Breast epithelium (tissue), 4 donors: ENCODE measurements at regions not wholly inside any gene's neighbourhood (a gene's known extent, or its start where the extent isn't known, plus 50 kb on each side); places are given as distances from the start of the nearest gene placed in this dataset.

Experiments
- DNase-seq, 2 donors: peaks; one replicate each; pipeline ENCODE4 v3.0.0-alpha.2; 2019; ENCODE audit warnings: low spot score in 2 of 2
- H3K27ac ChIP-seq, 2 donors: fragments of 200-600 bp; sonication (generic) in 1 of 2; one replicate each; pipeline ENCODE4 v1.5.1; 2016 to 2019; ENCODE audit warnings: mild to moderate bottlenecking in 1 of 2
- H3K27me3 ChIP-seq, 2 donors: fragments of 200-600 bp; sonication (generic) in 1 of 2; one replicate each; pipeline versions ENCODE4 v1.5.1 to v1.6.0; 2017 to 2019; ENCODE audit warnings: control low read depth in 1 of 2, mild to moderate bottlenecking in 1 of 2
- H3K36me3 ChIP-seq: fragments of 200-600 bp; one replicate; pipeline ENCODE4 v1.5.1; 2019
- H3K4me1 ChIP-seq, 2 donors: fragments of 200-600 bp; sonication (generic); one replicate each; pipeline ENCODE4 v1.5.1; 2016 to 2019; ENCODE audit warnings: control low read depth in 1 of 2
- H3K4me3 ChIP-seq, 3 donors: fragments of 200-600 bp; sonication (generic); 1 replicate in 2 of 3; 2 replicates in 1 of 3; pipeline ENCODE4 v1.5.1; 2016 to 2019; ENCODE audit warnings: mild to moderate bottlenecking in 3 of 3, moderate library complexity in 2 of 3
- H3K9me3 ChIP-seq, 2 donors: fragments of 200-600 bp; sonication (generic) in 1 of 2; one replicate each; pipeline ENCODE4 v1.5.1; 2016 to 2019; ENCODE audit warnings: control low read depth in 1 of 2
- POLR2A ChIP-seq: fragments of 450-650 bp; IDR thresholded peaks from one replicate; pipeline ENCODE4 v1.6.1; 2016; ENCODE audit warnings: antibody characterized with exemption, mild to moderate bottlenecking, moderate library complexity
- POLR2AphosphoS5 ChIP-seq, 3 donors: sonication (generic); formaldehyde crosslinking; IDR thresholded peaks; one replicate each; pipeline ENCODE4 v1.6.1; 2017; ENCODE audit warnings: antibody characterized with exemption in 3 of 3
- intact Hi-C: fragments of 100-400 bp; cut with DNase I; formaldehyde crosslinking; loops from one replicate; pipeline ENCODE4 v1.15.1; 2023; ENCODE audit warnings: low total_unique reads
- TF ChIP-seq, protein P1 (sequence below), 3 donors: fragments of 450-650 bp; IDR thresholded peaks; one replicate each; pipeline ENCODE4 v1.5.1; 2016 to 2017; ENCODE audit warnings: antibody characterized with exemption in 3 of 3, mild to moderate bottlenecking in 3 of 3, moderate library complexity in 3 of 3

DNA sequence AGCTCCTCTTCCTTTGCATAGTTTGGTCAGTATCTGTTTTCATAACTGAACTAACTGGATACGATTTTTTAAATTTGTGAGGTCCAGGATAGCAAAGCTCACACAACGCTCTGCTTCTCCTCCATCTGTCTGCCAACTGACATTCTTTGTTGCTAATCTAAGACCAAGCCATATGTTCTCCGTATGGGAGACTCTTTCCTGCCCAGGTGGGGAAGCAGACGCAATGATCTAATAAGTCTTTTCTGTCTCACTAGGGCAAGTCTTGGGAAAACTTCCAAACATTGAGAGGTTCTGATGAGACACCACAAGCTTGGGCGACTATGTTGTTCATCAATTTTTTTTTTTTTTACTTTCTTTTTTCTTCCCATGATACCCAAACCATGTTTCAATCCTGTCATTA lies 558.5 kb downstream of the EFNA5 start:
- no peak for DNase-seq
- Histone ChIP-seq H3K36me3 (no peaks in the 10 kb centered on the region), H3K4me3 (no peak overlapping the region), H3K27me3 (no peaks in the 10 kb centered on the region), H3K27ac (no peak overlapping the region), H3K4me1 (no peaks in the 10 kb centered on the region), H3K9me3 (peaks cover 0 to 11% of the 10 kb centered on the region in 2 donors)
- intact Hi-C loops = no loop called here
- TF ChIP-seq POLR2A (no peak), POLR2AphosphoS5 (IDR thresholded peaks at IDR 0.05) (no peak)
- TF ChIP-seq, protein P1, sequence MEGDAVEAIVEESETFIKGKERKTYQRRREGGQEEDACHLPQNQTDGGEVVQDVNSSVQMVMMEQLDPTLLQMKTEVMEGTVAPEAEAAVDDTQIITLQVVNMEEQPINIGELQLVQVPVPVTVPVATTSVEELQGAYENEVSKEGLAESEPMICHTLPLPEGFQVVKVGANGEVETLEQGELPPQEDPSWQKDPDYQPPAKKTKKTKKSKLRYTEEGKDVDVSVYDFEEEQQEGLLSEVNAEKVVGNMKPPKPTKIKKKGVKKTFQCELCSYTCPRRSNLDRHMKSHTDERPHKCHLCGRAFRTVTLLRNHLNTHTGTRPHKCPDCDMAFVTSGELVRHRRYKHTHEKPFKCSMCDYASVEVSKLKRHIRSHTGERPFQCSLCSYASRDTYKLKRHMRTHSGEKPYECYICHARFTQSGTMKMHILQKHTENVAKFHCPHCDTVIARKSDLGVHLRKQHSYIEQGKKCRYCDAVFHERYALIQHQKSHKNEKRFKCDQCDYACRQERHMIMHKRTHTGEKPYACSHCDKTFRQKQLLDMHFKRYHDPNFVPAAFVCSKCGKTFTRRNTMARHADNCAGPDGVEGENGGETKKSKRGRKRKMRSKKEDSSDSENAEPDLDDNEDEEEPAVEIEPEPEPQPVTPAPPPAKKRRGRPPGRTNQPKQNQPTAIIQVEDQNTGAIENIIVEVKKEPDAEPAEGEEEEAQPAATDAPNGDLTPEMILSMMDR (IDR thresholded peaks at IDR 0.05) = no peak

DNA sequence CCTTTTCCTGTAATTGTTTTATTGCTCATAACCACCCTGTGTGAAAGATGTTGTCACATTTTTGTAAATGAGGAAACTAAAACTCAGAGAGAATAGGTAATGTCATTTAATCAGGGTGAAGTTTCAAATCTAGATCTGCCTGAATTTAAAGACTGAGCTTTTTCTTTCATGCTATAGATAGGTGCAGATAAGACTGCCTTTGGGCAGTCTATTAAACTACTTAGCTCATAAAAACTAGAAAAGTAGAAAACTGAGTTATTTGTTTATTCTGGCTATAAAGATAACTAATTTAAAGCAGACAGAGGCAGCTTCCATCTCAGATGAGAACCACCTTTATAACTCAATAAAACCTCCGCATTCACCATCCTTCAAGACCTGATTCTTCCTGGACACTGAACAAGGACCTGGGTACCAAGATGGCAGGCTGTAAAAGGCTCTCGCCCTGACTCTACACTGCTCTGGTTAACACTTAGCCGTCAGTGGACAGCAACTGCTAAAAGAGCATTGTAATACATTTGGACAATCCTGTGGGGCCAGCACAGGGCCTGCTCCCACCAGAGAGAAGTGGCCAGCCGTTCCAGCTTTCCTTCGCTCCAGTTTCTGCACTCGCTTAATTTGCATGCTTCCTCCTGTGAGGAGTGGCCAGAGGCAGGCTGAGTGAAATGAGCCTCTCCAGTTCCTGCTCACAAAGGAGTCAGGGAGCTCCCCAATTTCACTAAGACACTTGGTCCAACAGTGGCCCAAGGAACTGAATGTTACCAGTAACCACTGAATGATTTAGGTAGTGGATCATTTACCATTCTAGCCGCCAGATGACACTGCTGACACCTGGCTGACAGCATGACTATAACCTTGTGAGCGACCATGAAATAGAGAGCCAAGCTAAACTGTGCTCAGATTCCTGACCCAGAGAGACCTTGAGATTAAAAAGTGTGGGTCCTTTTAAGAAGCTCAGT lies 566.4 kb downstream of the EFNA5 start:
- no peak for DNase-seq
- H3K4me1 ChIP-seq = no peaks in the 10 kb centered on the region
- H3K27ac ChIP-seq = no peak overlapping the region
- H3K27me3 ChIP-seq = no peaks in the 10 kb centered on the region
- H3K4me3 ChIP-seq = no peak overlapping the region
- intact Hi-C loops = no loop called here
- peaks cover 0 to 4% of the 10 kb centered on the region in 2 donors for H3K9me3 ChIP-seq
- no peaks in the 10 kb centered on the region for H3K36me3 ChIP-seq
- TF ChIP-seq POLR2AphosphoS5 (IDR thresholded peaks at IDR 0.05) (no peak), POLR2A (no peak)
- TF ChIP-seq, protein P1 (IDR thresholded peaks at IDR 0.05) = no peak

DNA sequence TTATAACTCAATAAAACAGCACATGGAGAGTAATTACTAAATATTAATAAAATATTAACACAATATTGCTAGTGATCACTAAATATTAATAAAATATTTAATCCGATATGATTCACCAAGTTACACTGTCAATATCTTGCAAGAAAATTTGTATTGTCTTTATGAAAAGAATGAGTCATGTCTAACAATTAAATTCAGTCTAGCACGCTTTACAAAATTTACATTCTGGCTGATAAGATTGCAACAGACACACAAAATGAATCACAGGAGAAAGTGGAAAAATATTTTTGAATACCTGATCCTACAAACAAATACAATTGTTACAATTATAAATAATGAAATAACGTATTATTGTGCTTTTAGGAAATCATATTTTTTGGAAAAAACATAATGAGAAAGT lies 567.2 kb downstream of the EFNA5 start:
- Histone ChIP-seq H3K9me3 (peaks cover 0 to 4% of the 10 kb centered on the region in 2 donors), H3K4me1 (no peaks in the 10 kb centered on the region), H3K27me3 (no peaks in the 10 kb centered on the region), H3K4me3 (no peak overlapping the region), H3K36me3 (no peaks in the 10 kb centered on the region), H3K27ac (no peak overlapping the region)
- no peak for DNase-seq
- TF ChIP-seq POLR2AphosphoS5 (IDR thresholded peaks at IDR 0.05) = no peak
- TF ChIP-seq, protein P1 (IDR thresholded peaks at IDR 0.05) = no peak
- TF ChIP-seq POLR2A = no peak
- intact Hi-C loops = no loop called here

DNA sequence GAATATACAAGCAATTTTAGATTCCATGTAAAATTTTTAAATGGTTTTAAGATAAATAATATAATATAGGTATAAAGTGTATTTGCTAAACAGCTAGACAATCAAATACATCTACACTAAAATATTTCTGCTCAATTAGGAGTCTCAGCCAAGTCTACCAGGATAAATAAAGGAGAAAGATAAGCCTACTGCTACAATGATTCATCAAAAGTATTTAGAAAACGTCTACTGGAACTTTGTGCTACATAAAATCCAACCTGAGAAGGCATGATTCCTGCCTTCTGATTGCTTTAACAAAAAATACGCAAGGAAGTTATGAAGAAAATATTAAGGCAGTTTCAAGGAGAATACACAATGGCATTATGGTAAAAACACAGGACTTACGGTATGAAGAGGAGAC lies 570.6 kb downstream of the EFNA5 start:
- no peak for DNase-seq
- Histone ChIP-seq H3K9me3 (peaks cover 0 to 4% of the 10 kb centered on the region in 2 donors), H3K27me3 (no peaks in the 10 kb centered on the region), H3K27ac (no peak overlapping the region), H3K4me1 (no peaks in the 10 kb centered on the region), H3K36me3 (no peaks in the 10 kb centered on the region), H3K4me3 (no peak overlapping the region)
- intact Hi-C loops = no loop called here
- TF ChIP-seq POLR2AphosphoS5 (IDR thresholded peaks at IDR 0.05) (no peak), POLR2A (no peak)
- TF ChIP-seq, protein P1 (IDR thresholded peaks at IDR 0.05) = no peak

DNA sequence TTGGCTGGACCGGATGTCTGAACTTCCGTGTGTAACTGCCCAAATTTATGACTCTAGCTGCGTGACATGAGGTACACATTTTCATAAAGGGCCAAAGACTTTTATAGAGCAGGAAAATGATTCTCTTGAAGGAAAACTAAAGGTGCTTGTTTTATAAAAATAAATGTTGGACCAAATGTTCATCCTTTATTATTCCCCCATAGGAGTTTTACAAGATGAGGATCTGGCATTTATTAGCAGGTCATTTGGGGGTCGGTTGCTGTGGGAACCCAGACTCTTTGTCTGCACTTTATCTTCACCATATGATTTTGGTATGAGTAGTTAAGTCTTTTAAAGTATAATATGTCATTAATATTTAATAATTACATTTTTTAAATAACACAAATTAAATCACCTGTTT lies 571.2 kb downstream of the EFNA5 start:
- Histone ChIP-seq H3K9me3 (peaks cover 3 to 6% of the 10 kb centered on the region in 2 donors), H3K4me3 (no peak overlapping the region), H3K27ac (no peak overlapping the region), H3K27me3 (no peaks in the 10 kb centered on the region), H3K4me1 (no peaks in the 10 kb centered on the region), H3K36me3 (no peaks in the 10 kb centered on the region)
- TF ChIP-seq POLR2A (no peak), POLR2AphosphoS5 (IDR thresholded peaks at IDR 0.05) (no peak)
- TF ChIP-seq, protein P1 (IDR thresholded peaks at IDR 0.05) = no peak
- intact Hi-C loops = no loop called here
- no peak for DNase-seq
